Esophagus muscularis mucosa (tissue), 4 donors: ENCODE measurements at regions not wholly inside any gene's neighbourhood (a gene's known extent, or its start where the extent isn't known, plus 50 kb on each side); places are given as distances from the start of the nearest gene placed in this dataset.

Source experiments
- EP300 ChIP-seq: sonication (generic); formaldehyde crosslinking; IDR thresholded peaks from one replicate; pipeline ENCODE4 v1.6.1; 2017; ENCODE audit warnings: antibody characterized with exemption
- POLR2A ChIP-seq: fragments of 450-650 bp; IDR thresholded peaks from one replicate; pipeline ENCODE4 v1.6.1; 2017; ENCODE audit warnings: antibody characterized with exemption, moderate library complexity, mild to moderate bottlenecking, low read depth
- POLR2AphosphoS5 ChIP-seq, 2 donors: sonication (generic); formaldehyde crosslinking; IDR thresholded peaks; one replicate each; pipeline ENCODE4 v1.6.1; 2017; ENCODE audit warnings: antibody characterized with exemption in 2 of 2
- TF ChIP-seq, protein P1 (sequence below), 3 experiments: fragments of 200-600 bp in 2 of 3; fragments of 450-650 bp in 1 of 3; sonication (generic) in 2 of 3; IDR thresholded peaks; one replicate each; pipeline ENCODE4 v1.5.1; 2017 to 2019; ENCODE audit warnings: antibody characterized with exemption in 3 of 3, mild to moderate bottlenecking in 2 of 3, moderate library complexity in 1 of 3

DNA sequence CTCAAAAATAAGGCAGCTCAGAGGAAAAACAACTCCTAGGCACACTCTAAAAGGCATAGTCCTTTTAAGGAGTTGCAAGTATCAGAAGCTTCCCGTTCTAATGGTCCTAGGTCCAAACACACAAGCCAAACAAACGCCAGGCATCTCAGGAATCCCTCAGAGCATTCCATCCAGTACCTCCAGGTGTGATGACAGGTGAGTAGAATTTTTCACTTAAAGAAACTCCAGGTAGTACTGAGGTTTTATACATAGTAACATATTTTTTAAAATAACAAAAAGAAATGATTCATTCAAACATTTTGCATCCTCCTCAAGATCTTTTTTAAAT is 1092.3 kb downstream of the TUSC7 start:
- TF ChIP-seq POLR2AphosphoS5 (IDR thresholded peaks at IDR 0.05) (no peak), POLR2A (no peak), EP300 (no peak)
- TF ChIP-seq, protein P1, sequence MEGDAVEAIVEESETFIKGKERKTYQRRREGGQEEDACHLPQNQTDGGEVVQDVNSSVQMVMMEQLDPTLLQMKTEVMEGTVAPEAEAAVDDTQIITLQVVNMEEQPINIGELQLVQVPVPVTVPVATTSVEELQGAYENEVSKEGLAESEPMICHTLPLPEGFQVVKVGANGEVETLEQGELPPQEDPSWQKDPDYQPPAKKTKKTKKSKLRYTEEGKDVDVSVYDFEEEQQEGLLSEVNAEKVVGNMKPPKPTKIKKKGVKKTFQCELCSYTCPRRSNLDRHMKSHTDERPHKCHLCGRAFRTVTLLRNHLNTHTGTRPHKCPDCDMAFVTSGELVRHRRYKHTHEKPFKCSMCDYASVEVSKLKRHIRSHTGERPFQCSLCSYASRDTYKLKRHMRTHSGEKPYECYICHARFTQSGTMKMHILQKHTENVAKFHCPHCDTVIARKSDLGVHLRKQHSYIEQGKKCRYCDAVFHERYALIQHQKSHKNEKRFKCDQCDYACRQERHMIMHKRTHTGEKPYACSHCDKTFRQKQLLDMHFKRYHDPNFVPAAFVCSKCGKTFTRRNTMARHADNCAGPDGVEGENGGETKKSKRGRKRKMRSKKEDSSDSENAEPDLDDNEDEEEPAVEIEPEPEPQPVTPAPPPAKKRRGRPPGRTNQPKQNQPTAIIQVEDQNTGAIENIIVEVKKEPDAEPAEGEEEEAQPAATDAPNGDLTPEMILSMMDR (IDR thresholded peaks at IDR 0.05), result no peak
